HG02623 (cell line): ENCODE measurements at regions not wholly inside any gene's neighbourhood (a gene's known extent, or its start where the extent isn't known, plus 50 kb on each side); places are given as distances from the start of the nearest gene placed in this dataset.
"Not testable (repeated sequence)": the region's sequence is repeated elsewhere in the genome, so short reads cannot be mapped to it uniquely, and the experiment has no call there.

Experiments used
- ATAC-seq: cut with Tn5 transposase; IDR thresholded peaks from one replicate; pipeline ENCODE4 v1.9.1; 2021; ENCODE audit warnings: moderate library complexity; ENCODE audit not compliant: unreplicated experiment

- ATAC-seq = no peak
Observed at GRCh38 chr2:122670897-122671296, 915.4 kb downstream of the TSN start.

GRCh38 chr2:122680662-122681061 is 925.2 kb downstream of the TSN start:
- ATAC-seq = no peak

GRCh38 chr2:122681626-122682025 is 926.2 kb downstream of the TSN start:
- ATAC-seq = no peak

GRCh38 chr2:122682356-122682755 is 926.9 kb downstream of the TSN start:
- no peak for ATAC-seq

GRCh38 chr2:122683018-122683417 is 927.6 kb downstream of the TSN start:
- no peak for ATAC-seq

- ATAC-seq = no peak
Observed at GRCh38 chr2:122692400-122693083, 937.1 kb downstream of the TSN start.

- no peak for ATAC-seq
Observed at GRCh38 chr2:122697415-122697814, 942.0 kb downstream of the TSN start.

- ATAC-seq = no peak
Observed at GRCh38 chr2:122703676-122704075, 948.2 kb downstream of the TSN start.

- ATAC-seq = peak; percentile 55
Observed at GRCh38 chr2:122704109-122704563, 948.7 kb downstream of the TSN start.

GRCh38 chr2:122705746-122706145 is 950.3 kb downstream of the TSN start:
- ATAC-seq = no peak

- no peak for ATAC-seq
Observed at GRCh38 chr2:122706757-122707223, 951.3 kb downstream of the TSN start.

DNA sequence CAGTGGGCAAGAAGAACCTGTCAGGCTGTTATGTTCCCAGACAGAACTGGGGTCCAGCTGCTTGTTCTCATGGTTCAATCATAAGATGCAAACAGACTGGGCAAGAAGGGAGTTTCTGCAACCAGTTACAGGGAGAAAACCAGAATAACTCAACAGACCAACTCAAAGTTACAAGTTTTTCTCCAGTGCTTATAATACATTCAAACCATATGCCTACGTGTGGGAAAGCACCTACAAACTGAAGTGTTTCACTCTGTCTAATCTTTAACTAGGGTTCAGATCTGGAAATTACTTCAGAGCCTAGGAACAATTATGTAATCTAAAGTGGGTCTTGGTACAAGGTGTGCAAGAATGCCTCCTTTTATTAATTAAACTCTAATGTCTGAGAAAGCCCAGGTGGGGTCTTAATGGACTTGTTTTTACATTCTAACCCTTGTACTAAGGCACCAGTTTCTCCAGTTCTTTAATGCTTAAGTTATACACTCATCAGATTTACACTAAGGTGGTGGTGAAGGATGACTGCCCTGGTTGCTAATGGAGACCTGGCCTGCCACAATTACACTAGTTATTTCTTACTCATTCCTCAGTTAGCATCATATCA is 951.9 kb downstream of the TSN start:
- peak; percentile 49 for ATAC-seq

DNA sequence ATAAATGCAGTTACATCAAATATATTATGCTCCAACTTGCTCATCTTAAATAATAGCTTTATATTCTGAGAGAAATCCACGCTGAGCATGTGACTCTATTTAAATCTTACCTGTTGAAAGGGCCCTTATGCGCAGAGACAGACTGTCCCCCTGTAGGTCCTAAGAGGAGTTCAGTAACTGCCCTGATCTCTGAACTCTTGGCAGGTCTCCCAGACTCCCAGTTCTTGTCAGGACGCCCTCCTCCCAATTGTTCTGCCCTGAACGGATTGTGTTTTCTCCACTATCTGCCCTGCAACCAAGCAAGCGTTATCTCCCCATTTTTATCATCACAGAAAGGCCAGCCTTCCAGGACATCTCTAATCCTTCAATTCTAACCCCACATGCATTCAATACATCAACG is 954.6 kb downstream of the TSN start:
- no peak for ATAC-seq

DNA sequence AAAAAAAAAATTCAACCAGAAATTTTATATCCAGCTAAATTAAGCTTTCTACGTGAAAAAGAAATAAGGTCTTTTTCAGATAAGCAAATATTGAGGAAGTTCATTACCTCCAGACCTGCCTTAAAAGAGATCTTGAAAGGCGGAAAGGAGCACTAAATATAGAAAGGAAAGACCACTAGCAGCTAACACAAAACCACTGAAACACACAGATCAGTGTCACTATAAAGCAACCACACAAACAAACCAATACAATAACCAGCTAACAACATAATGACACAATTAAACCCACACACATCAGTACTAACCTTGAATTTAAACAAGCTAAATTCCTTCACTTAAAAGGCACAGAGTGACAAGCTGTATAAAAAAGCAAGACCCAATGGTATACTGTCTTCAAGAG is 958.3 kb downstream of the TSN start:
- no peak for ATAC-seq

DNA sequence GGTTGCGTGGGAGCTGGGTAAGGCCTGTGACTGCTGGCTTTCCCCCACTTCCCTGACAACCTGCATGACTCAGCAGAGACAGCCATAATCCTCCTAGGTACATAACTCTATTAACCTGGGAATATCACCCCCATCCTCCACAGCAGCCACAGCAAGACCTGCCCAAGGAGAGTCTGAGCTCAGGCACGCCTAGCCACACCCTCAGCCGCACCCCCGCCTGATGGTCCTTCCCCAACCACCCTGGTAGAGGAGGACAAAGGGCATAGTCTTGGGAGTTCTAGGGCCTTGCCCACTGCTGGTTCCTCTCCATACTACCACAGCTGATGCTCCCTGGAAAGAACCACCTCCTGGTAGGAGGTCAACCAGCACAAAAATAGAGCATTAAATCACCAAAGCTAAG is 965.4 kb downstream of the TSN start:
- ATAC-seq = not testable (repeated sequence)

GRCh38 chr2:122734766-122735424 is 979.4 kb downstream of the TSN start:
- ATAC-seq = no peak

- no peak for ATAC-seq
Observed at GRCh38 chr2:122736279-122736678, 980.8 kb downstream of the TSN start.

DNA sequence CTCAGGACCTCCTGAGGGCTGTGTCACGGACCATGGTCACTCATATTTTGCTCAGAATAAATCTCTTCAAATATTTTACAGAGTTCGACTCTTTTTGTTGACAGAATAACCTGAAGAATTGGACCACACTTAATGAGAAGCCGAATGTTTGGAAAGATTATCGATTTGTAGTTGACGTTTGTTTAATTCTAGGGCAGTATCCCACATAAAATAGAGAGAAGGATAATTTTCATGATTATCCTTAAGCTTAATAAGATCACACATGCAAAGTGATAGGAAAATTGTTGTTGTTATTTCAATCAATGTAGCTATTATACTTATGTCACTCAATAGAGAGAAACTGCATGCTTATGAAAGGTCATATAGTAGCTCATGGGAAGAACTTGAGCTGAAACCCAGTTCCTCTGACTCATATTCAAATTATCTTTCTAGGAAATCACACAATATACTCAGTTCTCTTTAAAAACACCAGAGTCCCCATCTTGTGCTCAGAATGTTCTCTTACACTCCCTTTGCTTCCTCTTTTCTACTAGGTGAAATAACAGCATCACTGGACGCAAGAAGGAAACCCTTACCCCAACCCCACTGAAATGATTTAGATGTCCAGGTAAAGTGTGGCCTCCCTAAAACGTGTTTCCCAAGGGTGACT is 982.1 kb downstream of the TSN start:
- ATAC-seq = peak; percentile 77

- ATAC-seq = no peak
Observed at GRCh38 chr2:122739732-122740593, 984.5 kb downstream of the TSN start.

DNA sequence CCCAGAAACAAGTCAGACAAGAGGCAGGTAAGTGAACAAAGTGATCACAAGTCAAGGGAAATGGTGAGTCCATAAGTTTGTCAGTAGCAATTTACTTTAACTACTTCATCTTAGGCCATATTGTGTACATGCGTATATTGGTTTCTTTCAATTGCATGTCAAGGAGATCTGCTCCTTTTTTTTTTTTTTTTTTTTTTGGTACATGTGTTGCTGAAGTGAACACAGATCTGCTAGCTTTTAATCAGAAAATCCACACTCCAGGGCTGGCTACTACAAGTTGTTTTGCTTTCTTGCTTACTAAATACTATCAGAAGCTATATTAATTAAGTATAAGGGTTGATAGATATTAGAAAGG is 985.1 kb downstream of the TSN start:
- no peak for ATAC-seq

GRCh38 chr2:122741403-122741802 is 986.0 kb downstream of the TSN start:
- no peak for ATAC-seq
